OCI-LY7 (cell line): ENCODE measurements at regions not wholly inside any gene's neighbourhood (a gene's known extent, or its start where the extent isn't known, plus 50 kb on each side); places are given as distances from the start of the nearest gene placed in this dataset.
"Not testable (repeated sequence)": the region's sequence is repeated elsewhere in the genome, so short reads cannot be mapped to it uniquely, and the experiment has no call there.

Source experiments
- CTCF ChIP-seq: fragments of 200-600 bp; sonication (generic); conservative IDR thresholded peaks from 2 replicates; pipeline ENCODE4 v1.5.1; 2014; ENCODE audit warnings: mild to moderate bottlenecking, antibody characterized with exemption, low read length, moderate library complexity, mixed read lengths
- EZH2phosphoT487 ChIP-seq: fragments of 200-600 bp; sonication (generic); IDR thresholded peaks from 2 replicates; pipeline ENCODE4 v1.6.1; 2018; ENCODE audit warnings: low read depth, borderline replicate concordance, mild to moderate bottlenecking, mixed run types, antibody characterized with exemption, low read length, moderate library complexity, mixed read lengths

DNA sequence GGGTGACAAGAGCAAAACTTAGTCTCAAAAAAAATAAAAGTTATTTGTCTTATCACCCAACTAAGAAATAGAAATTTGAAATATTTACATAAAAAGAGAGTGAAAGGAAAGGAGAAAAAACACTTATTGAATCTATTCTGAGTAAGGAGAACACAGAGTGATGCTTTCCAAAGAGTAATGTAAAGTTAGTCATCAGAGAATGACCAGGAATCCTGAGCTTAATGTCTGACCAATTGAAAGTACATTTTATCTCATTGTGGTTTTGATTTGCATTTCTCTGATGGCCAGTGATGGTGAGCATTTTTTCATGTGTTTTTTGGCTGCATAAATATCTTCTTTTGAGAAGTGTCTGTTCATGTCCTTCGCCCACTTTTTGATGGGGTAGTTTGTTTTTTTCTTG lies 300.2 kb upstream of the TNC start:
- TF ChIP-seq CTCF, EZH2phosphoT487: not testable (repeated sequence)
